ENCODE measurements at regions not wholly inside any gene's neighbourhood (a gene's known extent, or its start where the extent isn't known, plus 50 kb on each side); places are given as distances from the start of the nearest gene placed in this dataset.

- Histone ChIP-seq H3K27ac (ENCODE audit: low read depth) (no peak overlapping the region), H3K79me2 (replicated peaks; ENCODE audit: insufficient read depth) (no peaks in the 10 kb centered on the region), H2AFZ (no peak overlapping the region), H3K27me3 (ENCODE audit: insufficient read depth) (no peaks in the 10 kb centered on the region), H3K4me1 (ENCODE audit: insufficient read depth) (no peaks in the 10 kb centered on the region), H3K36me3 (ENCODE audit: insufficient read depth) (no peaks in the 10 kb centered on the region), H3K9me2 (ENCODE audit: insufficient read depth) (no peaks in the 10 kb centered on the region), H3K4me2 (no peak overlapping the region), H3F3A (replicated peaks; ENCODE audit: low read depth) (no peaks in the 10 kb centered on the region), H4K20me1 (replicated peaks; ENCODE audit: insufficient read depth) (no peaks in the 10 kb centered on the region), H3K4me3 (no peak overlapping the region)
- TF ChIP-seq EZH2phosphoT487 (IDR thresholded peaks at IDR 0.05; ENCODE audit: unreplicated experiment) (no peak), NANOG (IDR thresholded peaks at IDR 0.05; ENCODE audit: borderline replicate concordance) (no peak), JUNB (IDR thresholded peaks at IDR 0.05; ENCODE audit: unreplicated experiment) (no peak), ZNF331 (CRISPR knock-in tag; IDR thresholded peaks at IDR 0.05; ENCODE audit: low read depth) (no peak)
- Mint-ChIP-seq H3K4me1 (peaks cover 4% of the 10 kb centered on the region; the same call in 2 of the 3 replicates), H3K27me3 (ENCODE audit: insufficient read depth, low read depth, poor library complexity) (no peaks in the 10 kb centered on the region), H3K27ac (no peak overlapping the region), H3K4me3 (no peak overlapping the region), H3K36me3 (ENCODE audit: low read depth) (no peaks in the 10 kb centered on the region), H3K9me3 (no peaks in the 10 kb centered on the region)
- DNase-seq (ENCODE audit: low spot score) (no peak), ATAC-seq (no peak)
Observed at GRCh38 chr16:6527646-6528045, 805.0 kb upstream of the RBFOX1 start.

- no peaks in the 10 kb centered on the region for H3K36me3 Mint-ChIP-seq (ENCODE audit: low read depth)
- no peak overlapping the region for H3K27ac Mint-ChIP-seq
- H3K27me3 Mint-ChIP-seq (ENCODE audit: insufficient read depth, low read depth, poor library complexity) = no peaks in the 10 kb centered on the region
- peaks cover 23% of the 10 kb centered on the region for H3K4me1 Mint-ChIP-seq
- Histone ChIP-seq H3K79me2 (replicated peaks; ENCODE audit: insufficient read depth) (no peaks in the 10 kb centered on the region), H3K27ac (ENCODE audit: low read depth) (no peak overlapping the region), H2AFZ (no peak overlapping the region), H3F3A (replicated peaks; ENCODE audit: low read depth) (no peaks in the 10 kb centered on the region), H3K9me2 (ENCODE audit: insufficient read depth) (no peaks in the 10 kb centered on the region), H3K36me3 (ENCODE audit: insufficient read depth) (no peaks in the 10 kb centered on the region), H3K27me3 (ENCODE audit: insufficient read depth) (no peaks in the 10 kb centered on the region), H3K4me2 (no peak overlapping the region), H3K4me3 (no peak overlapping the region), H4K20me1 (replicated peaks; ENCODE audit: insufficient read depth) (no peaks in the 10 kb centered on the region), H3K4me1 (ENCODE audit: insufficient read depth) (peaks cover 10% of the 10 kb centered on the region)
- no peaks in the 10 kb centered on the region for H3K9me3 Mint-ChIP-seq
- DNase-seq (ENCODE audit: low spot score) (no peak), ATAC-seq (no peak)
- H3K4me3 Mint-ChIP-seq = no peak overlapping the region
- TF ChIP-seq NANOG (IDR thresholded peaks at IDR 0.05; ENCODE audit: borderline replicate concordance) = no peak
- no peak for TF ChIP-seq ZNF331 (CRISPR knock-in tag; IDR thresholded peaks at IDR 0.05; ENCODE audit: low read depth)
- no peak for TF ChIP-seq EZH2 (IDR thresholded peaks at IDR 0.05; ENCODE audit: low read depth, unreplicated experiment)
- TF ChIP-seq CTCF (conservative IDR thresholded peaks at IDR 0.05; ENCODE audit: low read depth in 2 of 2) = no peak
- TF ChIP-seq ETS1 (IDR thresholded peaks at IDR 0.05) = no peak
- no peak for TF ChIP-seq ZNF114 (CRISPR knock-in tag; IDR thresholded peaks at IDR 0.05)
- TF ChIP-seq STAT1 (IDR thresholded peaks at IDR 0.05; ENCODE audit: unreplicated experiment) = no peak
- no peak for TF ChIP-seq ZNF462 (CRISPR knock-in tag; IDR thresholded peaks at IDR 0.05)
- no peak for TF ChIP-seq CREB1 (CRISPR knock-in tag; IDR thresholded peaks at IDR 0.05; ENCODE audit: low read depth)
- TF ChIP-seq EZH2phosphoT487 (IDR thresholded peaks at IDR 0.05; ENCODE audit: unreplicated experiment) = no peak
- TF ChIP-seq POLR2AphosphoS5 (IDR thresholded peaks at IDR 0.05; ENCODE audit: low read depth) = no peak
Observed at GRCh38 chr16:6524501-6524900, 808.1 kb upstream of the RBFOX1 start.
